Neural progenitor cell (in vitro differentiated cells): ENCODE measurements at regions not wholly inside any gene's neighbourhood (a gene's known extent, or its start where the extent isn't known, plus 50 kb on each side); places are given as distances from the start of the nearest gene placed in this dataset.

ENCODE experiments used
- EZH2 ChIP-seq: fragments of 200-600 bp; sonication (generic); IDR thresholded peaks from 2 replicates; pipeline ENCODE4 v1.6.1; 2017; ENCODE audit warnings: antibody characterized with exemption, mild to moderate bottlenecking, moderate library complexity
- EZH2phosphoT487 ChIP-seq: fragments of 200-600 bp; sonication (generic); IDR thresholded peaks from 2 replicates; pipeline ENCODE4 v1.6.1; 2017; ENCODE audit warnings: antibody characterized with exemption
- TF ChIP-seq, protein P1 (sequence below): fragments of 200-600 bp; sonication (generic); IDR thresholded peaks from 2 replicates; pipeline ENCODE4 v1.5.1; 2017; ENCODE audit warnings: antibody characterized with exemption, mild to moderate bottlenecking

DNA sequence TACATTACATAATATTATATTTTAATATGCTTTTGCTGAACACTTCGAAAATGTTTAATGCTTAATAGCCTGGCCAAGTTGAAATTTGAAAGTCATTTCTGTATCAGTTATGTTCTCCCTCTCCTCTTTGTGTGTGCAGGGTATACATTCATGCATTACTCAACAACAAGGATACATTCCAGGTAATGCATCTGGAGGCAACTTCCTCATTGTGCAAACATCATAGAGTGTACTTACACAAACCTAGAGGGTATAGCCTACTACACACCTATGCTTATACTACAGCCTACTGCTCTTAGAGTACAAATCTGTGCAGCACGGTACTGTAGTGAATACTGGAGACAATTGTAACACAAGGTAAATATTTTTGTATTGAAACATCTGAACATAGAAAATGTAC is 407.3 kb downstream of the MRPL39 start:
- TF ChIP-seq, protein P1, sequence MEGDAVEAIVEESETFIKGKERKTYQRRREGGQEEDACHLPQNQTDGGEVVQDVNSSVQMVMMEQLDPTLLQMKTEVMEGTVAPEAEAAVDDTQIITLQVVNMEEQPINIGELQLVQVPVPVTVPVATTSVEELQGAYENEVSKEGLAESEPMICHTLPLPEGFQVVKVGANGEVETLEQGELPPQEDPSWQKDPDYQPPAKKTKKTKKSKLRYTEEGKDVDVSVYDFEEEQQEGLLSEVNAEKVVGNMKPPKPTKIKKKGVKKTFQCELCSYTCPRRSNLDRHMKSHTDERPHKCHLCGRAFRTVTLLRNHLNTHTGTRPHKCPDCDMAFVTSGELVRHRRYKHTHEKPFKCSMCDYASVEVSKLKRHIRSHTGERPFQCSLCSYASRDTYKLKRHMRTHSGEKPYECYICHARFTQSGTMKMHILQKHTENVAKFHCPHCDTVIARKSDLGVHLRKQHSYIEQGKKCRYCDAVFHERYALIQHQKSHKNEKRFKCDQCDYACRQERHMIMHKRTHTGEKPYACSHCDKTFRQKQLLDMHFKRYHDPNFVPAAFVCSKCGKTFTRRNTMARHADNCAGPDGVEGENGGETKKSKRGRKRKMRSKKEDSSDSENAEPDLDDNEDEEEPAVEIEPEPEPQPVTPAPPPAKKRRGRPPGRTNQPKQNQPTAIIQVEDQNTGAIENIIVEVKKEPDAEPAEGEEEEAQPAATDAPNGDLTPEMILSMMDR = no peak
- TF ChIP-seq EZH2phosphoT487 = no peak
- TF ChIP-seq EZH2 = no peak
